Keratinocyte (primary cell): ENCODE measurements at regions not wholly inside any gene's neighbourhood (a gene's known extent, or its start where the extent isn't known, plus 50 kb on each side); places are given as distances from the start of the nearest gene placed in this dataset.
"Not testable (repeated sequence)": the region's sequence is repeated elsewhere in the genome, so short reads cannot be mapped to it uniquely, and the experiment has no call there.

Source experiments
- DNase-seq: peaks from one replicate; pipeline ENCODE4 v3.0.0-alpha.2; 2011; ENCODE audit warnings: low read depth, missing footprints, low spot score
- FAIRE-seq: peaks from 2 replicates; lab custom pipeline; 2011; peaks lifted over from hg19 to GRCh38; lab: Jason Lieb, UNC
- H2AFZ ChIP-seq: 2 replicates; pipeline ENCODE4 v1.6.0; 2012; ENCODE audit warnings: low read length, control low read depth, inconsistent platforms; ENCODE audit not compliant: control insufficient read depth
- H3K27ac ChIP-seq: 2 replicates; pipeline ENCODE4 v1.5.1; 2011; ENCODE audit warnings: low read length; ENCODE audit not compliant: control insufficient read depth, insufficient read depth
- H3K27me3 ChIP-seq: 3 replicates; pipeline ENCODE4 v1.6.0; 2011; ENCODE audit warnings: low read length; ENCODE audit not compliant: control insufficient read depth, insufficient read depth; ENCODE audit errors: extremely low read depth
- H3K36me3 ChIP-seq, 2 experiments: 2 replicates in 1 of 2; 3 replicates in 1 of 2; pipeline ENCODE4 v1.5.1; 2011; ENCODE audit warnings: low read length in 2 of 2, mild to moderate bottlenecking in 1 of 2; ENCODE audit not compliant: control insufficient read depth in 2 of 2, insufficient read depth in 2 of 2; ENCODE audit errors: extremely low read depth in 1 of 2
- H3K4me1 ChIP-seq: 3 replicates; pipeline ENCODE4 v1.5.1; 2011; ENCODE audit warnings: low read length; ENCODE audit not compliant: control insufficient read depth, insufficient read depth; ENCODE audit errors: extremely low read depth
- H3K4me2 ChIP-seq: 3 replicates; pipeline ENCODE4 v1.6.0; 2011; ENCODE audit warnings: low read depth, low read length; ENCODE audit not compliant: control insufficient read depth, insufficient read depth; ENCODE audit errors: extremely low read depth
- H3K4me3 ChIP-seq, 3 experiments: fragments of 200-600 bp in 1 of 3; sonication (generic) in 1 of 3; 2 replicates in 2 of 3; 3 replicates in 1 of 3; pipeline ENCODE4 v1.5.1; 2011 to 2016; ENCODE audit warnings: low read length in 3 of 3, mild to moderate bottlenecking in 3 of 3, control low read depth in 2 of 3, inconsistent platforms in 1 of 3, low read depth in 1 of 3, mixed read lengths in 1 of 3, mixed run types in 1 of 3, moderate library complexity in 1 of 3; ENCODE audit not compliant: control insufficient read depth in 2 of 3, insufficient read depth in 2 of 3; ENCODE audit errors: extremely low read depth in 1 of 3
- H3K79me2 ChIP-seq: 2 replicates; pipeline ENCODE4 v1.6.0; 2012; ENCODE audit warnings: low read length; ENCODE audit not compliant: control insufficient read depth, insufficient read depth
- H3K9ac ChIP-seq: 3 replicates; pipeline ENCODE4 v1.6.0; 2011; ENCODE audit warnings: low read length; ENCODE audit not compliant: control insufficient read depth, insufficient read depth; ENCODE audit errors: extremely low read depth
- H3K9me1 ChIP-seq: 3 replicates; pipeline ENCODE4 v1.6.0; 2011; ENCODE audit warnings: low read length; ENCODE audit not compliant: control insufficient read depth, insufficient read depth; ENCODE audit errors: extremely low read depth
- H3K9me3 ChIP-seq: 2 replicates; pipeline ENCODE4 v1.5.1; 2012; ENCODE audit warnings: low read depth, low read length; ENCODE audit not compliant: control insufficient read depth
- H4K20me1 ChIP-seq: 3 replicates; pipeline ENCODE4 v1.6.0; 2011; ENCODE audit warnings: low read length; ENCODE audit not compliant: control insufficient read depth, insufficient read depth; ENCODE audit errors: extremely low read depth
- CTCF ChIP-seq, 3 experiments: IDR thresholded peaks in 1 of 3; conservative IDR thresholded peaks in 1 of 3; optimal IDR thresholded peaks in 1 of 3; 2 replicates in 2 of 3; 3 replicates in 1 of 3; pipeline versions ENCODE3 to v1.5.1; 2011; ENCODE audit warnings: low read length in 3 of 3, mild to moderate bottlenecking in 3 of 3, moderate library complexity in 2 of 3, control low read depth in 1 of 3, inconsistent platforms in 1 of 3; ENCODE audit not compliant: insufficient read depth in 2 of 3; ENCODE audit errors: extremely low read depth in 1 of 3
- EZH2 ChIP-seq: IDR thresholded peaks from one replicate; pipeline ENCODE4 v1.6.1; 2012; ENCODE audit warnings: inconsistent platforms, mild to moderate bottlenecking, low read length, moderate library complexity
- dilution Hi-C: fragments of 300-500 bp; cut with MboI; formaldehyde crosslinking; loops from one replicate; pipeline ENCODE4 v1.7.0; 2020; ENCODE audit warnings: low sequenced_read_pairs; ENCODE audit not compliant: extremely low pct_ligation_motif_present

- Histone ChIP-seq H2AFZ (no peak overlapping the region), H3K9me1 (no peaks in the 10 kb centered on the region), H3K4me2 (no peak overlapping the region), H3K79me2 (no peaks in the 10 kb centered on the region), H3K9ac (no peak overlapping the region), H3K27me3 (no peaks in the 10 kb centered on the region), H3K27ac (no peak overlapping the region), H3K36me3 (no peaks in the 10 kb centered on the region), H3K9me3 (no peaks in the 10 kb centered on the region), H3K4me1 (no peaks in the 10 kb centered on the region), H4K20me1 (no peaks in the 10 kb centered on the region), H3K4me3 (no peak overlapping the region)
- DNase-seq (no peak), FAIRE-seq (no peak)
- TF ChIP-seq CTCF (optimal IDR thresholded peaks at IDR 0.05 in 1 of 3, IDR thresholded peaks at IDR 0.05 in 1 of 3, conservative IDR thresholded peaks at IDR 0.05 in 1 of 3; ENCODE audit: extremely low read depth in 1 of 3, insufficient read depth in 2 of 3, low read length in 3 of 3), result no peak
- TF ChIP-seq EZH2, result no peak
- dilution Hi-C loops, result no loop called here
Observed at GRCh38 chr11:67776852-67777520, 102.6 kb upstream of the ALDH3B2 start.

GRCh38 chr11:67774175-67774574, 99.8 kb upstream of the ALDH3B2 start:
- FAIRE-seq, result not testable (repeated sequence)

GRCh38 chr11:67768001-67768730, 93.7 kb upstream of the ALDH3B2 start:
- dilution Hi-C loops, H3K9me1 ChIP-seq, H3K4me1 ChIP-seq, FAIRE-seq, H4K20me1 ChIP-seq, H3K9ac ChIP-seq, H3K27ac ChIP-seq, H3K27me3 ChIP-seq, H2AFZ ChIP-seq, H3K36me3 ChIP-seq, H3K79me2 ChIP-seq, H3K9me3 ChIP-seq, H3K4me3 ChIP-seq, H3K4me2 ChIP-seq, DNase-seq: not testable (repeated sequence)

More at GRCh38 chr11:67774175-67774574, 99.8 kb upstream of the ALDH3B2 start:
- H3K4me3 ChIP-seq, H3K4me2 ChIP-seq, H3K4me1 ChIP-seq, H3K9me3 ChIP-seq, DNase-seq, H2AFZ ChIP-seq, dilution Hi-C loops, H4K20me1 ChIP-seq, H3K27ac ChIP-seq, H3K9me1 ChIP-seq, H3K36me3 ChIP-seq, H3K79me2 ChIP-seq, H3K9ac ChIP-seq, H3K27me3 ChIP-seq: not testable (repeated sequence)

GRCh38 chr11:67761211-67761610, 86.8 kb upstream of the ALDH3B2 start:
- H3K79me2 ChIP-seq, H3K9ac ChIP-seq, H3K4me2 ChIP-seq, H3K4me1 ChIP-seq, H3K27me3 ChIP-seq, DNase-seq, H4K20me1 ChIP-seq, H3K9me1 ChIP-seq, H3K36me3 ChIP-seq, dilution Hi-C loops, FAIRE-seq, H3K9me3 ChIP-seq, H2AFZ ChIP-seq, H3K27ac ChIP-seq, H3K4me3 ChIP-seq: not testable (repeated sequence)
